Smooth muscle cell (in vitro differentiated cells): ENCODE measurements at regions not wholly inside any gene's neighbourhood (a gene's known extent, or its start where the extent isn't known, plus 50 kb on each side); places are given as distances from the start of the nearest gene placed in this dataset.
"Not testable (repeated sequence)": the region's sequence is repeated elsewhere in the genome, so short reads cannot be mapped to it uniquely, and the experiment has no call there.

Experiments used
- DNase-seq: peaks from one replicate; lab custom pipeline; 2025; ENCODE audit not compliant: unreplicated experiment; lab: John Stamatoyannopoulos, UW
- H2AFZ ChIP-seq: fragments of 200-600 bp; sonication (generic); 2 replicates; pipeline ENCODE4 v1.6.0; 2016; ENCODE audit warnings: antibody characterized with exemption, low read depth, mild to moderate bottlenecking
- H3F3A ChIP-seq: fragments of 200-600 bp; sonication (generic); 2 replicates; pipeline ENCODE4 v1.6.0; 2017; ENCODE audit warnings: antibody characterized with exemption, low read depth
- H3K27ac ChIP-seq: fragments of 200-600 bp; sonication (generic); 2 replicates; pipeline ENCODE4 v1.5.1; 2016; ENCODE audit warnings: low read depth, mild to moderate bottlenecking
- H3K27me3 ChIP-seq: fragments of 200-600 bp; sonication (generic); 2 replicates; pipeline ENCODE4 v1.6.1; 2016; ENCODE audit warnings: low read depth, mild to moderate bottlenecking
- H3K36me3 ChIP-seq: fragments of 200-600 bp; sonication (generic); 2 replicates; pipeline ENCODE4 v1.5.1; 2016; ENCODE audit warnings: low read depth
- H3K4me1 ChIP-seq: fragments of 200-600 bp; sonication (generic); 2 replicates; pipeline ENCODE4 v1.5.1; 2016; ENCODE audit warnings: low read depth
- H3K4me2 ChIP-seq: fragments of 200-600 bp; sonication (generic); 2 replicates; pipeline ENCODE4 v1.6.0; 2016; ENCODE audit warnings: mild to moderate bottlenecking
- H3K4me3 ChIP-seq: fragments of 200-600 bp; sonication (generic); 2 replicates; pipeline ENCODE4 v1.5.1; 2016; ENCODE audit warnings: mild to moderate bottlenecking
- H3K79me2 ChIP-seq: fragments of 200-600 bp; sonication (generic); 2 replicates; pipeline ENCODE4 v1.6.0; 2016; ENCODE audit warnings: low read depth, mild to moderate bottlenecking
- H3K9ac ChIP-seq: fragments of 200-600 bp; sonication (generic); 2 replicates; pipeline ENCODE4 v1.6.0; 2016; ENCODE audit warnings: low read depth
- H3K9me3 ChIP-seq: fragments of 200-600 bp; sonication (generic); replicated peaks from 2 replicates; pipeline ENCODE4 v1.5.1; 2016; ENCODE audit warnings: low read depth
- H4K20me1 ChIP-seq: fragments of 200-600 bp; sonication (generic); 2 replicates; pipeline ENCODE4 v1.6.0; 2016; ENCODE audit warnings: low read depth
- CTCF ChIP-seq: fragments of 200-600 bp; sonication (generic); IDR thresholded peaks from 2 replicates; pipeline ENCODE4 v1.5.1; 2017; ENCODE audit warnings: borderline replicate concordance, mild to moderate bottlenecking, antibody characterized with exemption; ENCODE audit not compliant: insufficient read depth, poor library complexity, severe bottlenecking
- WGBS: methylation state at CpG from one replicate; pipeline ENCODE4 v1.1.7; 2016; ENCODE audit warnings: low lambda C conversion rate; 5-methylcytosine and 5-hydroxymethylcytosine counted together

GRCh38 chrX:130560544-130560943 is 158.8 kb downstream of the RBMX2 start:
- no peaks in the 10 kb centered on the region for H3K36me3 ChIP-seq
- H4K20me1 ChIP-seq: no peaks in the 10 kb centered on the region
- H3K9me3 ChIP-seq: no peaks in the 10 kb centered on the region
- H3K4me2 ChIP-seq: no peak overlapping the region
- 43% methylated on average over 1 of the region's 5 CpGs for WGBS
- H3K4me3 ChIP-seq: no peak overlapping the region
- no peak overlapping the region for H2AFZ ChIP-seq
- TF ChIP-seq CTCF: no peak
- no peak for DNase-seq
- no peaks in the 10 kb centered on the region for H3F3A ChIP-seq
- H3K4me1 ChIP-seq: no peaks in the 10 kb centered on the region
- H3K9ac ChIP-seq: no peak overlapping the region
- no peaks in the 10 kb centered on the region for H3K27me3 ChIP-seq
- no peaks in the 10 kb centered on the region for H3K79me2 ChIP-seq
- H3K27ac ChIP-seq: no peak overlapping the region

- no peaks in the 10 kb centered on the region for H4K20me1 ChIP-seq
- H3F3A ChIP-seq: no peaks in the 10 kb centered on the region
- no peaks in the 10 kb centered on the region for H3K36me3 ChIP-seq
- no peak for TF ChIP-seq CTCF
- H3K4me1 ChIP-seq: no peaks in the 10 kb centered on the region
- H3K4me3 ChIP-seq: no peak overlapping the region
- no peak for DNase-seq
- H3K9ac ChIP-seq: no peak overlapping the region
- no peaks in the 10 kb centered on the region for H3K79me2 ChIP-seq
- no peak overlapping the region for H3K27ac ChIP-seq
- H3K4me2 ChIP-seq: no peak overlapping the region
- H3K27me3 ChIP-seq: no peaks in the 10 kb centered on the region
- no peaks in the 10 kb centered on the region for H3K9me3 ChIP-seq
- no peak overlapping the region for H2AFZ ChIP-seq
- 54% methylated on average over 1 of the region's 1 CpG for WGBS
Observed at GRCh38 chrX:130561930-130562329, 160.1 kb downstream of the RBMX2 start.

GRCh38 chrX:130563476-130563875 is 161.7 kb downstream of the RBMX2 start:
- H3K4me1 ChIP-seq: no peaks in the 10 kb centered on the region
- H3K9ac ChIP-seq: no peak overlapping the region
- no peak for TF ChIP-seq CTCF
- H3K27me3 ChIP-seq: no peaks in the 10 kb centered on the region
- no peaks in the 10 kb centered on the region for H3K36me3 ChIP-seq
- no peak overlapping the region for H3K4me3 ChIP-seq
- 71% methylated on average over 2 of the region's 2 CpGs for WGBS
- H3K9me3 ChIP-seq: no peaks in the 10 kb centered on the region
- H3K4me2 ChIP-seq: no peak overlapping the region
- H2AFZ ChIP-seq: no peak overlapping the region
- H3K79me2 ChIP-seq: no peaks in the 10 kb centered on the region
- H3K27ac ChIP-seq: no peak overlapping the region
- DNase-seq: no peak
- H3F3A ChIP-seq: no peaks in the 10 kb centered on the region
- H4K20me1 ChIP-seq: no peaks in the 10 kb centered on the region

- Histone ChIP-seq H3F3A (no peaks in the 10 kb centered on the region), H3K9ac (no peak overlapping the region), H3K79me2 (no peaks in the 10 kb centered on the region), H3K9me3 (no peaks in the 10 kb centered on the region), H3K4me1 (no peaks in the 10 kb centered on the region), H3K27ac (no peak overlapping the region), H2AFZ (no peak overlapping the region), H3K4me3 (no peak overlapping the region), H3K4me2 (no peak overlapping the region), H3K36me3 (no peaks in the 10 kb centered on the region), H3K27me3 (no peaks in the 10 kb centered on the region), H4K20me1 (no peaks in the 10 kb centered on the region)
- 66% methylated on average over 4 of the region's 4 CpGs for WGBS
- DNase-seq: no peak
- no peak for TF ChIP-seq CTCF
Observed at GRCh38 chrX:130566028-130566683, 164.4 kb downstream of the RBMX2 start.

GRCh38 chrX:130573030-130573429 is 171.2 kb downstream of the RBMX2 start:
- H3K9ac ChIP-seq, H3K79me2 ChIP-seq, H3K36me3 ChIP-seq, H4K20me1 ChIP-seq, H3K27me3 ChIP-seq, H3F3A ChIP-seq, H2AFZ ChIP-seq, H3K9me3 ChIP-seq, H3K4me2 ChIP-seq, DNase-seq, H3K4me3 ChIP-seq, H3K27ac ChIP-seq, H3K4me1 ChIP-seq: not testable (repeated sequence)
- 89% methylated on average over 10 of the region's 15 CpGs for WGBS
